HEK293T (cell line): ENCODE measurements at regions not wholly inside any gene's neighbourhood (a gene's known extent, or its start where the extent isn't known, plus 50 kb on each side); places are given as distances from the start of the nearest gene placed in this dataset.

ENCODE experiments used
- ARNT ChIP-seq: fragments of 450-650 bp; IDR thresholded peaks from 2 replicates; pipeline ENCODE4 v1.6.1; 2017; ENCODE audit warnings: mild to moderate bottlenecking
- BHLHE40 ChIP-seq: fragments of 450-650 bp; IDR thresholded peaks from 2 replicates; pipeline ENCODE4 v1.6.1; 2016; ENCODE audit warnings: mild to moderate bottlenecking, moderate library complexity, borderline replicate concordance
- ELF4 ChIP-seq: fragments of 450-650 bp; IDR thresholded peaks from 2 replicates; pipeline ENCODE4 v1.6.1; 2017; ENCODE audit warnings: antibody characterized with exemption
- L3MBTL2 ChIP-seq: fragments of 450-650 bp; conservative IDR thresholded peaks from 2 replicates; pipeline ENCODE4 v1.6.1; 2016; ENCODE audit warnings: mild to moderate bottlenecking
- SP1 ChIP-seq: fragments of 450-650 bp; IDR thresholded peaks from 2 replicates; pipeline ENCODE4 v1.6.1; 2017
- SUZ12 ChIP-seq: fragments of 450-650 bp; IDR thresholded peaks from 2 replicates; pipeline ENCODE4 v1.6.1; 2016; ENCODE audit warnings: mild to moderate bottlenecking

DNA sequence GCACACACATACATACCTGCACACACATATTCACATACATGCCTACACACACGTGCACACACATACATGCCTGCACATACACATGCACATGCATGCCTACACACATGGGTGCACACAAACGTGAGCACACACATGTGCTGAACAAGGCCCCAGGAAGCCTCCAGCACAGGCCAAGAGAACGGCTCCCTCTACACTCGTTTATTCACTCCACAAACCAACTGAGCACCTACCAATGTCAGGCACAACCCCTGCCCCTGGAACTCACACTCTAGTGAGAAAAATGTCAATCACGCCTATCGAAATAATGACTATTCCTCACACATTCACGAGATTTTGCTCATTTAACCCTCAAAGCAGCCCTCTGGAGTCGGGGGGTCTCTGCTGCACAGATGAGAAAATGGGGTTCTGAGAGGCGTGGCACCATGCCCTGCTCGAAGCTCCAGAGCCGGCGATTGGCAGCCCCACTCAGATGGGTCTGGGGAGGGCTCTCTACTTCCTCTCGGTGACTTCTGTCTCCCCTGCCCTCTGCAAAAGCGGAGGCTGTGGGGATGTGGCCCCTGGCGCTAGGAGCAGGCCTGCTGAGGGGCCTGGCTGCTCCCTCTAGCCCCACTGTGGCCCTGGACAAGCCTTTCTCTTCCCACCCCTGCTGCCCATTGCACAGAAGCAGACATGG is 90.2 kb upstream of the RUNX3 start:
- TF ChIP-seq SP1 (no peak), ELF4 (no peak), L3MBTL2 (no peak), SUZ12 (no peak), ARNT (no peak), BHLHE40 (no peak)
